Ishikawa (cell line): ENCODE measurements at regions not wholly inside any gene's neighbourhood (a gene's known extent, or its start where the extent isn't known, plus 50 kb on each side); places are given as distances from the start of the nearest gene placed in this dataset.

Experiments used
- CEBPB ChIP-seq: IDR thresholded peaks from 2 replicates; pipeline ENCODE4 v1.6.1; 2012
- CREB1 ChIP-seq: IDR thresholded peaks from 2 replicates; pipeline ENCODE4 v1.6.1; 2012; ENCODE audit warnings: low read depth
- EGR1 ChIP-seq: IDR thresholded peaks from 2 replicates; pipeline ENCODE4 v1.6.1; 2012
- EP300 ChIP-seq: IDR thresholded peaks from 2 replicates; pipeline ENCODE4 v1.6.1; 2012; ENCODE audit warnings: borderline replicate concordance
- FOXM1 ChIP-seq: IDR thresholded peaks from 2 replicates; pipeline ENCODE4 v1.6.1; 2012; ENCODE audit warnings: low read depth, borderline replicate concordance
- MAX ChIP-seq: IDR thresholded peaks from 2 replicates; pipeline ENCODE4 v1.6.1; 2012
- NFIC ChIP-seq: IDR thresholded peaks from 2 replicates; pipeline ENCODE4 v1.6.1; 2012
- RAD21 ChIP-seq: IDR thresholded peaks from 2 replicates; pipeline ENCODE4 v1.6.1; 2012; ENCODE audit warnings: low read depth
- REST ChIP-seq: IDR thresholded peaks from 2 replicates; pipeline ENCODE4 v1.6.1; 2012; ENCODE audit warnings: low read depth, mild to moderate bottlenecking
- TAF1 ChIP-seq: IDR thresholded peaks from 2 replicates; pipeline ENCODE4 v1.6.1; 2012; ENCODE audit warnings: low read depth, mild to moderate bottlenecking
- TCF12 ChIP-seq: IDR thresholded peaks from 2 replicates; pipeline ENCODE4 v1.6.1; 2012; ENCODE audit warnings: low read depth
- TEAD4 ChIP-seq: IDR thresholded peaks from 2 replicates; pipeline ENCODE4 v1.6.1; 2012
- USF1 ChIP-seq: IDR thresholded peaks from 2 replicates; pipeline ENCODE4 v1.6.1; 2012
- YY1 ChIP-seq: IDR thresholded peaks from 2 replicates; pipeline ENCODE4 v1.6.1; 2012; ENCODE audit warnings: low read depth
- ZBTB7A ChIP-seq: IDR thresholded peaks from 2 replicates; pipeline ENCODE4 v1.6.1; 2012; ENCODE audit warnings: low read depth

- TF ChIP-seq NFIC (no peak), YY1 (no peak), TEAD4 (no peak), CREB1 (no peak), RAD21 (no peak), TAF1 (no peak), EP300 (no peak), CEBPB (no peak), USF1 (no peak)
These were observed 90.0 kb downstream of the TEX29 start for GRCh38 chr13:111410232-111411021.

GRCh38 chr13:111411151-111411858 is 90.9 kb downstream of the TEX29 start:
- TF ChIP-seq RAD21, result no peak

- TF ChIP-seq EP300 (no peak), CREB1 (no peak), TAF1 (no peak), REST (no peak), MAX (no peak), YY1 (no peak), USF1 (no peak), EGR1 (no peak), CEBPB (no peak), ZBTB7A (no peak), TEAD4 (no peak), FOXM1 (no peak), NFIC (no peak), TCF12 (no peak)
These were observed 91.6 kb downstream of the TEX29 start for GRCh38 chr13:111411919-111412650.

- TF ChIP-seq USF1, result no peak
- no peak for TF ChIP-seq NFIC
- TF ChIP-seq FOXM1, result no peak
- TF ChIP-seq MAX, result no peak
- TF ChIP-seq CREB1, result no peak
- TF ChIP-seq RAD21, result no peak
- TF ChIP-seq REST, result no peak
- TF ChIP-seq TCF12, result no peak
These were observed 93.2 kb downstream of the TEX29 start for GRCh38 chr13:111413407-111414187.

GRCh38 chr13:111414341-111414740 is 93.9 kb downstream of the TEX29 start:
- TF ChIP-seq CEBPB (no peak), FOXM1 (no peak), TEAD4 (no peak), CREB1 (no peak), YY1 (no peak), TCF12 (no peak), NFIC (no peak), MAX (no peak), USF1 (no peak), RAD21 (no peak), EGR1 (no peak), ZBTB7A (no peak), EP300 (no peak), REST (no peak), TAF1 (no peak)
